ENCODE measurements at regions not wholly inside any gene's neighbourhood (a gene's known extent, or its start where the extent isn't known, plus 50 kb on each side); places are given as distances from the start of the nearest gene placed in this dataset.
A peak's percentile ranks its signal among the peaks of the same experiment; 100 is the strongest.

GRCh38 chr6:48826901-48827701 is 636.0 kb downstream of the MMUT start:
- no peaks in the 10 kb centered on the region for H3K36me3 Mint-ChIP-seq
- ATAC-seq = no peak
- H3K4me3 Mint-ChIP-seq = no peak overlapping the region
- H3K27me3 Mint-ChIP-seq = no peaks in the 10 kb centered on the region
- no peaks in the 10 kb centered on the region for H3K4me1 Mint-ChIP-seq
- H3K27ac Mint-ChIP-seq = no peak overlapping the region
- H3K9me3 Mint-ChIP-seq = no peaks in the 10 kb centered on the region

GRCh38 chr6:48826152-48826515 is 636.9 kb downstream of the MMUT start:
- H3K4me3 Mint-ChIP-seq = no peak overlapping the region
- no peaks in the 10 kb centered on the region for H3K27me3 Mint-ChIP-seq
- H3K4me1 Mint-ChIP-seq = no peaks in the 10 kb centered on the region
- H3K36me3 Mint-ChIP-seq = no peaks in the 10 kb centered on the region
- peaks cover 3% of the 10 kb centered on the region for H3K9me3 Mint-ChIP-seq
- H3K27ac Mint-ChIP-seq = no peak overlapping the region
- ATAC-seq = no peak

GRCh38 chr6:48825501-48826151 is 637.4 kb downstream of the MMUT start:
- no peak for ATAC-seq
- H3K4me1 Mint-ChIP-seq = no peaks in the 10 kb centered on the region
- H3K4me3 Mint-ChIP-seq = no peak overlapping the region
- no peaks in the 10 kb centered on the region for H3K27me3 Mint-ChIP-seq
- no peaks in the 10 kb centered on the region for H3K36me3 Mint-ChIP-seq
- peaks cover 3% of the 10 kb centered on the region for H3K9me3 Mint-ChIP-seq
- no peak overlapping the region for H3K27ac Mint-ChIP-seq

- H3K4me1 Mint-ChIP-seq = no peaks in the 10 kb centered on the region
- H3K9me3 Mint-ChIP-seq = peaks cover 10% of the 10 kb centered on the region
- no peaks in the 10 kb centered on the region for H3K27me3 Mint-ChIP-seq
- H3K27ac Mint-ChIP-seq = no peak overlapping the region
- no peaks in the 10 kb centered on the region for H3K36me3 Mint-ChIP-seq
- ATAC-seq = no peak
- H3K4me3 Mint-ChIP-seq = no peak overlapping the region
Observed at GRCh38 chr6:48818052-48818412, 645.0 kb downstream of the MMUT start.

GRCh38 chr6:48817333-48818051 is 645.6 kb downstream of the MMUT start:
- Mint-ChIP-seq H3K4me3 (no peak overlapping the region), H3K9me3 (peaks cover 10% of the 10 kb centered on the region), H3K27ac (no peak overlapping the region), H3K27me3 (no peaks in the 10 kb centered on the region), H3K4me1 (no peaks in the 10 kb centered on the region), H3K36me3 (no peaks in the 10 kb centered on the region)
- no peak for ATAC-seq

- H3K4me1 Mint-ChIP-seq = no peaks in the 10 kb centered on the region
- H3K4me3 Mint-ChIP-seq = no peak overlapping the region
- peaks cover 7% of the 10 kb centered on the region for H3K9me3 Mint-ChIP-seq
- H3K27me3 Mint-ChIP-seq = no peaks in the 10 kb centered on the region
- no peaks in the 10 kb centered on the region for H3K36me3 Mint-ChIP-seq
- no peak for ATAC-seq
- no peak overlapping the region for H3K27ac Mint-ChIP-seq
Observed at GRCh38 chr6:48814957-48815356, 648.1 kb downstream of the MMUT start.

- ATAC-seq = no peak
- H3K27ac Mint-ChIP-seq = no peak overlapping the region
- no peaks in the 10 kb centered on the region for H3K4me1 Mint-ChIP-seq
- peaks cover 3% of the 10 kb centered on the region for H3K9me3 Mint-ChIP-seq
- H3K27me3 Mint-ChIP-seq = no peaks in the 10 kb centered on the region
- H3K4me3 Mint-ChIP-seq = no peak overlapping the region
- no peaks in the 10 kb centered on the region for H3K36me3 Mint-ChIP-seq
Observed at GRCh38 chr6:48813836-48814235, 649.2 kb downstream of the MMUT start.

GRCh38 chr6:48809700-48810099 is 653.4 kb downstream of the MMUT start:
- peaks cover 2% of the 10 kb centered on the region for H3K9me3 Mint-ChIP-seq
- no peaks in the 10 kb centered on the region for H3K36me3 Mint-ChIP-seq
- no peak overlapping the region for H3K27ac Mint-ChIP-seq
- H3K4me3 Mint-ChIP-seq = no peak overlapping the region
- H3K27me3 Mint-ChIP-seq = no peaks in the 10 kb centered on the region
- ATAC-seq = no peak
- no peaks in the 10 kb centered on the region for H3K4me1 Mint-ChIP-seq

- Mint-ChIP-seq H3K27ac (no peak overlapping the region), H3K36me3 (no peaks in the 10 kb centered on the region), H3K4me1 (no peaks in the 10 kb centered on the region), H3K4me3 (no peak overlapping the region), H3K9me3 (peaks cover 2% of the 10 kb centered on the region), H3K27me3 (no peaks in the 10 kb centered on the region)
- no peak for ATAC-seq
Observed at GRCh38 chr6:48809245-48809644, 653.8 kb downstream of the MMUT start.

GRCh38 chr6:48798296-48798695 is 664.8 kb downstream of the MMUT start:
- Mint-ChIP-seq H3K27me3 (no peaks in the 10 kb centered on the region), H3K4me1 (no peaks in the 10 kb centered on the region), H3K4me3 (no peak overlapping the region), H3K9me3 (no peaks in the 10 kb centered on the region), H3K36me3 (no peaks in the 10 kb centered on the region), H3K27ac (no peak overlapping the region)
- no peak for ATAC-seq

GRCh38 chr6:48782225-48782624 is 671.2 kb upstream of the PTCHD4 start:
- Mint-ChIP-seq H3K9me3 (peaks cover 5% of the 10 kb centered on the region), H3K4me3 (no peak overlapping the region), H3K27me3 (no peaks in the 10 kb centered on the region), H3K36me3 (no peaks in the 10 kb centered on the region), H3K27ac (no peak overlapping the region), H3K4me1 (no peaks in the 10 kb centered on the region)
- peak; percentile 34 for ATAC-seq

GRCh38 chr6:48777411-48777810 is 666.4 kb upstream of the PTCHD4 start:
- no peak overlapping the region for H3K27ac Mint-ChIP-seq
- no peak overlapping the region for H3K4me3 Mint-ChIP-seq
- H3K27me3 Mint-ChIP-seq = no peaks in the 10 kb centered on the region
- H3K36me3 Mint-ChIP-seq = no peaks in the 10 kb centered on the region
- H3K9me3 Mint-ChIP-seq = peaks cover 2% of the 10 kb centered on the region
- no peaks in the 10 kb centered on the region for H3K4me1 Mint-ChIP-seq
- ATAC-seq = no peak

GRCh38 chr6:48775157-48775556 is 664.2 kb upstream of the PTCHD4 start:
- no peak for ATAC-seq
- no peaks in the 10 kb centered on the region for H3K36me3 Mint-ChIP-seq
- H3K27ac Mint-ChIP-seq = no peak overlapping the region
- no peak overlapping the region for H3K4me3 Mint-ChIP-seq
- H3K27me3 Mint-ChIP-seq = no peaks in the 10 kb centered on the region
- H3K4me1 Mint-ChIP-seq = no peaks in the 10 kb centered on the region
- H3K9me3 Mint-ChIP-seq = no peaks in the 10 kb centered on the region

GRCh38 chr6:48774276-48774675 is 663.3 kb upstream of the PTCHD4 start:
- H3K4me1 Mint-ChIP-seq = no peaks in the 10 kb centered on the region
- H3K27me3 Mint-ChIP-seq = no peaks in the 10 kb centered on the region
- ATAC-seq = no peak
- no peaks in the 10 kb centered on the region for H3K36me3 Mint-ChIP-seq
- H3K27ac Mint-ChIP-seq = no peak overlapping the region
- no peak overlapping the region for H3K4me3 Mint-ChIP-seq
- no peaks in the 10 kb centered on the region for H3K9me3 Mint-ChIP-seq

- Mint-ChIP-seq H3K4me1 (no peaks in the 10 kb centered on the region), H3K4me3 (no peak overlapping the region)
Observed at GRCh38 chr6:48766349-48766748, 655.4 kb upstream of the PTCHD4 start.

More at GRCh38 chr6:48766349-48766748, 655.4 kb upstream of the PTCHD4 start:
- H3K27ac Mint-ChIP-seq = no peak overlapping the region
- no peaks in the 10 kb centered on the region for H3K27me3 Mint-ChIP-seq
- H3K9me3 Mint-ChIP-seq = no peaks in the 10 kb centered on the region
- ATAC-seq = no peak
- no peaks in the 10 kb centered on the region for H3K36me3 Mint-ChIP-seq

Measured in stimulated activated memory B cell treated with anti-CD40 and anti-IgM and Interleukin-4, amounts not matched to agents 10 μg/mL and 1 μg/mL and 100 μg/mL, for 72 hours (primary cell).